ENCODE measurements at regions not wholly inside any gene's neighbourhood (a gene's known extent, or its start where the extent isn't known, plus 50 kb on each side); places are given as distances from the start of the nearest gene placed in this dataset.
"Not testable (repeated sequence)": the region's sequence is repeated elsewhere in the genome, so short reads cannot be mapped to it uniquely, and the experiment has no call there.

- POLR2A ChIA-PET: no interaction called here
- Histone ChIP-seq H3K27me3 (replicated peaks in 1 of 2; ENCODE audit: control insufficient read depth in 2 of 2, insufficient read depth in 2 of 2, low read length in 1 of 2) (no peaks in the 10 kb centered on the region), H3K36me3 (ENCODE audit: control insufficient read depth in 2 of 2, insufficient read depth in 2 of 2, low read length in 1 of 2) (no peaks in the 10 kb centered on the region), H4K20me1 (ENCODE audit: control insufficient read depth, insufficient read depth) (no peaks in the 10 kb centered on the region), H3K4me1 (ENCODE audit: control insufficient read depth, insufficient read depth, low read length) (no peaks in the 10 kb centered on the region), H3K27ac (ENCODE audit: control insufficient read depth, insufficient read depth) (no peak overlapping the region), H2AFZ (ENCODE audit: control insufficient read depth, low read depth, low read length) (no peak overlapping the region), H3K9ac (ENCODE audit: control insufficient read depth, insufficient read depth, low read length) (no peak overlapping the region), H3K4me3 (no peak overlapping the region), H3K9me3 (replicated peaks; ENCODE audit: control insufficient read depth, insufficient read depth, low read length) (no peaks in the 10 kb centered on the region), H3K79me2 (ENCODE audit: control insufficient read depth, insufficient read depth, low read length) (no peaks in the 10 kb centered on the region), H3K4me2 (ENCODE audit: control insufficient read depth, insufficient read depth) (no peak overlapping the region)
- DNase-seq (ENCODE audit: low read depth, low spot score) (no peak), ATAC-seq (no peak), FAIRE-seq (no peak)
- 31% methylated on average over 8 of the region's 8 CpGs for WGBS (ENCODE audit: insufficient coverage, insufficient replicate concordance, low lambda C conversion rate, missing lambda C conversion rate)
- SMC1A ChIA-PET (ENCODE audit: uncharacterized antibody, unreplicated experiment): no interaction called here
- CTCF ChIA-PET: no interaction called here
- intact Hi-C loops (cut with micrococcal nuclease; ENCODE audit: unreplicated experiment) (no loop called here), in situ Hi-C loops (cut with MboI) (no loop called here)
- RAD21 ChIA-PET (ENCODE audit: unreplicated experiment): no interaction called here
- TF ChIP-seq SMARCA5 (IDR thresholded peaks at IDR 0.05): no peak
- no peak for TF ChIP-seq SMC3 (IDR thresholded peaks at IDR 0.05; ENCODE audit: borderline replicate concordance, low read length)
- TF ChIP-seq CREB1 (IDR thresholded peaks at IDR 0.05; ENCODE audit: low read depth): no peak
- no peak for TF ChIP-seq POU2F2 (IDR thresholded peaks at IDR 0.05; ENCODE audit: borderline replicate concordance, low read depth, low read length)
- TF ChIP-seq CHD2 (IDR thresholded peaks at IDR 0.05; ENCODE audit: borderline replicate concordance, low read depth, low read length): no peak
- no peak for TF ChIP-seq RFX5 (IDR thresholded peaks at IDR 0.05; ENCODE audit: low read depth, low read length)
- TF ChIP-seq MLLT1 (IDR thresholded peaks at IDR 0.05): no peak
- TF ChIP-seq ZNF622 (IDR thresholded peaks at IDR 0.05): no peak
- no peak for TF ChIP-seq PBX3 (IDR thresholded peaks at IDR 0.05; ENCODE audit: insufficient replicate concordance, low read depth, low read length)
- no peak for TF ChIP-seq MYB (IDR thresholded peaks at IDR 0.05; ENCODE audit: borderline replicate concordance, low read depth, low read length)
- TF ChIP-seq HCFC1 (IDR thresholded peaks at IDR 0.05; ENCODE audit: low read length): no peak
- TF ChIP-seq YBX1 (IDR thresholded peaks at IDR 0.05): no peak
- no peak for TF ChIP-seq SIN3A (IDR thresholded peaks at IDR 0.05; ENCODE audit: low read depth, low read length)
- no peak for TF ChIP-seq DPF2 (IDR thresholded peaks at IDR 0.05)
- TF ChIP-seq SPI1 (IDR thresholded peaks at IDR 0.05; ENCODE audit: borderline replicate concordance, insufficient read depth, low read depth, low read length): no peak
- no peak for TF ChIP-seq SRF (IDR thresholded peaks at IDR 0.05; ENCODE audit: low read depth in 2 of 2, low read length in 2 of 2)
- no peak for TF ChIP-seq SREBF1 (IDR thresholded peaks at IDR 0.05; ENCODE audit: low read length)
- TF ChIP-seq ZBTB33 (IDR thresholded peaks at IDR 0.05): no peak
- no TSS peak for BruUV-seq (replicated peaks)
These were observed 485.0 kb upstream of the EDIL3 start for GRCh38 chr5:84869675-84870074.

GRCh38 chr5:84863936-84864335, 479.3 kb upstream of the EDIL3 start:
- POLR2A ChIA-PET: not testable (repeated sequence)
- CTCF ChIA-PET: interaction anchor here (0.7 kb wide), 1 partner anchor 231 kb away, joined by 3 read pairs; no protein-coding TSS in a partner anchor

More at GRCh38 chr5:84863936-84864335, 479.3 kb upstream of the EDIL3 start:
- H3K9ac ChIP-seq (ENCODE audit: control insufficient read depth, insufficient read depth, low read length); H3K27ac ChIP-seq (ENCODE audit: control insufficient read depth, insufficient read depth); BruUV-seq (replicated peaks); H3K4me2 ChIP-seq (ENCODE audit: control insufficient read depth, insufficient read depth); H3K36me3 ChIP-seq (ENCODE audit: control insufficient read depth in 2 of 2, insufficient read depth in 2 of 2, low read length in 1 of 2); RAD21 ChIA-PET (ENCODE audit: unreplicated experiment); intact Hi-C loops (cut with micrococcal nuclease; ENCODE audit: unreplicated experiment); H3K27me3 ChIP-seq (replicated peaks in 1 of 2; ENCODE audit: control insufficient read depth in 2 of 2, insufficient read depth in 2 of 2, low read length in 1 of 2); H2AFZ ChIP-seq (ENCODE audit: control insufficient read depth, low read depth, low read length); H3K4me3 ChIP-seq; in situ Hi-C loops (cut with MboI); H3K4me1 ChIP-seq (ENCODE audit: control insufficient read depth, insufficient read depth, low read length); H3K9me3 ChIP-seq (replicated peaks; ENCODE audit: control insufficient read depth, insufficient read depth, low read length); FAIRE-seq; DNase-seq (ENCODE audit: low read depth, low spot score); SMC1A ChIA-PET (ENCODE audit: uncharacterized antibody, unreplicated experiment); H3K79me2 ChIP-seq (ENCODE audit: control insufficient read depth, insufficient read depth, low read length); ATAC-seq; H4K20me1 ChIP-seq (ENCODE audit: control insufficient read depth, insufficient read depth): not testable (repeated sequence)
- whole genome bisulfite sequencing (ENCODE audit: insufficient coverage, insufficient replicate concordance, low lambda C conversion rate, missing lambda C conversion rate): 88% methylated on average over 19 of the region's 19 CpGs
